HG03442 (cell line): ENCODE measurements at regions not wholly inside any gene's neighbourhood (a gene's known extent, or its start where the extent isn't known, plus 50 kb on each side); places are given as distances from the start of the nearest gene placed in this dataset.

Experiments used
- ATAC-seq: cut with Tn5 transposase; IDR thresholded peaks from one replicate; pipeline ENCODE4 v1.9.1; 2021; ENCODE audit warnings: mild to moderate bottlenecking, moderate library complexity; ENCODE audit not compliant: unreplicated experiment

DNA sequence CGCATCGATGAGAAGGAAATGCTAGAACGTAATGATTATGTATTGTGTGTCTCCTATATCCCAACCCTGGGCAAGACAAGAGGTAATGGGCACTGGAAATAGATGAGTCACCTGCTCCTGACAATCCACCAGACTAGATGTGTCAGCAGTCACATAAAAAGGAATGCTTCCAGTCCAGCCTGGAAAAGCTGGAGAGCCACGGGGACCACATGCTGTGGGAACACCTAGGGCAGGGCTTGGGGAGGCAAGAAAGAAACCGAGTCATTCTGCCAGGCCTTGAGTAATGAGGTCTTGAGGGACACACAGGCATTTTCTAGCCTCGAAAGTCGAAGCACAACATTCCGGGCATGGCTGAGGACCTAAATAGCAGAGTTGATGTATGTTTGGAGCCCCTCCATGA is 716.7 kb upstream of the TMEM132C start:
- ATAC-seq = no peak

DNA sequence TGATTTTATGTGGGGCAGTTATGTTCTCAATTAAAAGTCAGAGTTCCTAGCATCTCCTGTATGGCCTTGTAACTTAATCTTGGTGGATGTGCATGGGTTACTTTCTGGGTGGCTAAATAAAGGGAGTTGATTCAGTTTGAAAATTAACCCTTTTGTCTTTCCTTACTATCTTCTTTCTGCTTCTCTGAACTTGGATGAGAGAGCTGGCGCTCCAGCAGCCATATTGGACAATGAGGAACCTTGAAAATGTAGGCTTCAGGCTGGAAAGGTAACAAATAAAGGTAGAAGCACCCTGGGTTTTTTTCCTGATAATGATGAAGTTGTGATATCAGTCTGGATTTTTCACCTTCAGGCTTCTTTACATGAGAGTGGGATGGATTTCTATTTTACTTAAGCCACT is 714.1 kb upstream of the TMEM132C start:
- no peak for ATAC-seq

DNA sequence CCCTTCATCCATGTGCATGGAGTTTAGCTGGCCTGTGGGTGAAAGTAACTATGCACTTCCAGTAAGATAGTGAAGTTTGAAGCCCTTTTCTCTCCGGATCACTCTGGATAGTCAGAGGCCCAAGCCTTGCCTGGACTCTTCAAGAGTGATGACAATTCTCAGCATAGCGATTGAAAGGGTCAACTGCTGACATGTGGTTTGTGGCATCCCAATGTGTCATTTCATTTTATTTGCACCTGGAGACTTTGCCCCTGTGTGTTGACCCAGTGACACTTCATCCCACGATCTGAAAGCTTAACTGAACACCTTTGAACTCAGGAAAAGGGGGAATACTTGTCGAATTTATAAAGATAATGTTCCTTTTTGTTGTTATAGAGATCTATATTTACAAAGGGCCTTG is 711.9 kb upstream of the TMEM132C start:
- no peak for ATAC-seq

GRCh38 chr12:127556231-127556886 is 710.6 kb upstream of the TMEM132C start:
- no peak for ATAC-seq

GRCh38 chr12:127558361-127558760 is 708.6 kb upstream of the TMEM132C start:
- ATAC-seq = no peak

DNA sequence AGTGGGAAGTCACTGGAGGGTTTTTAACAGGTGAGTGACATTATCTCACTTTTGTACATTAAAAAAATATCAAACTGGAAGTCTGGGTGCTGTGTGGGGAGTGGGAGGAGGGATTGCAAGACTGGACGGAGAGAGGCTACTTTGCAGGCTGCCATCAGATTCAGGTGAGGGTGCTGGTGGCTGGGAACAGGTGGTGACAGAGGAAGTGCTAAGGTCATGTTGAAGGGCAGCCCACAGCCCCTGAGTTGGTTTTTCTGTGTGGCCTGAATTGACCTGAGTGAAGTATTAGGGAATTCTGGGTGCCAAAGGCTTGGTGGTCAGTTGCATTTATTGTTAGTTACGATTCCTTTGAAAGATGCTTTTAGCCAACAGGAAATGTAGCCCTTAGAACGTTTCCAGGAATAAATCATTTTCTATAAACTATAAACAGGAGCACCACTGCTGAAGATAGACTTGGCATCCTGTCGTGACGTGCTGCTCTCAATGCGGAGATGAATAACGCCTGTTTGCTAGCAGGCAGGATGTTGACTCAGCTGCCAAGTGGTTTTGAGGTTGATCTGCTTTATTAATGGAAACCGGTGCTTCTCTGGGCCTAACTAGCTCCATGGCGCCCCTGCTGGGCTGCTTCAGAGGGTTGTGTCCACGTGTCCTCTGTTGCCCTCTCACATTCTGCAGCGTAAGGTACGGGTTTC is 707.5 kb upstream of the TMEM132C start:
- peak; percentile 66 for ATAC-seq

DNA sequence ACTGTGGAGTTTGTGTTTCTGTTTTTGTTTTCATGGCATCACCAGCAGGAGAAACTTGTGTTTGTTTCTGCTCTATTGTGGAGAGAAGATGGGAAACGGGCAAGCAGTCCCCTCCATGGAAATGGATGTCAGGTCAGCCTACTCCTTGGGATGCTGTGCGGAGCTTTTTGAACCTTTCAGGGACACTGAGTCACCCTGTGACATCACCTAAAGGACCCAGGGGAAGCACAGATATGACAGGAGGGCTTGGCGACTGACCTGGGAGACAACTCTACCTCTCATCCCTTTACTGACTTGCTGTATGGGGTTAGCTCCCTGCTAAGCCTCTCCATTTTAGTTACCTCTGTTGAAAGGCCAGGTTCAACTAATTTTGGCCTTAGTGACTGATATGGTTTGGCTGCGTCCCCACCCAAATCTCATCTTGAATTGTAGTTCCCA is 706.9 kb upstream of the TMEM132C start:
- no peak for ATAC-seq

GRCh38 chr12:127562816-127563215 is 704.2 kb upstream of the TMEM132C start:
- ATAC-seq = no peak

DNA sequence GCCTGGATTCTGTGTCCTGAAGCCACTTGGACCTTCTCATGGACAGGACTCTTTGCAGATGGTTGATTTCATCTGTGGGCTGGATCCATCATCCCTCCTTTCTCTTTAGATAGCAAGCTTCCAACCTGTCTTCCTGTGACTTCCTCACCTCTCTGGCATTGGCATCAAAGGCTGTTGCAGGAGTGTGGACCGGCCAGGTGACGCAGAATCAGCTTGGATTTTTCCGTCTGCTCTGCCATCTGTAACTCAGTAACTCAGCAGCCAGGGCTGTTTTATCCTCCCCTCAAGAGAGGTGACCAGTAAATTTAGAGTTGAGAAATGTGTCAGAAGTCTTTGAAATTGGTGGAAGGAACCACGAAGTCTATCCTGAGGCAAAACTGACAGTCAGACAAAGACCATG is 701.7 kb upstream of the TMEM132C start:
- no peak for ATAC-seq

DNA sequence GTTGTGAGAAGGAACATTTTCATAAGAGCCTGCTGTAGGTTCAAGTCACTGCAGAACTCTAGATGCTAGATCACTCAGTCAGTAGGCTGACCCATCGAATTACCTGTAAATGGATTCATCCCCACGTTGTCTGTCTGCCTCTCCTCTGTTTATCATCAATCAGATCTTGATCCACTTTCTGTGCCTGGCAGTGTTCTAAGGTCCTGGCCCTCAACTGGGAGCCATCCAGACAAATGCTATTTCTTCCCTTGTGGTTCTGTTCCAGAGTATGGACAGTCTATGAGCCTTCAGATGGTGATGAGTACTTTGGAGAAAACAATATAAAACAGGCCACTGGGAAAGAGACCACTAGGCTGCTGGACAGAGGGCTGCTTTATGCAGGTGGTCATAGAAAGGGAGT is 699.4 kb upstream of the TMEM132C start:
- ATAC-seq = no peak

GRCh38 chr12:127570387-127570786 is 696.6 kb upstream of the TMEM132C start:
- no peak for ATAC-seq

DNA sequence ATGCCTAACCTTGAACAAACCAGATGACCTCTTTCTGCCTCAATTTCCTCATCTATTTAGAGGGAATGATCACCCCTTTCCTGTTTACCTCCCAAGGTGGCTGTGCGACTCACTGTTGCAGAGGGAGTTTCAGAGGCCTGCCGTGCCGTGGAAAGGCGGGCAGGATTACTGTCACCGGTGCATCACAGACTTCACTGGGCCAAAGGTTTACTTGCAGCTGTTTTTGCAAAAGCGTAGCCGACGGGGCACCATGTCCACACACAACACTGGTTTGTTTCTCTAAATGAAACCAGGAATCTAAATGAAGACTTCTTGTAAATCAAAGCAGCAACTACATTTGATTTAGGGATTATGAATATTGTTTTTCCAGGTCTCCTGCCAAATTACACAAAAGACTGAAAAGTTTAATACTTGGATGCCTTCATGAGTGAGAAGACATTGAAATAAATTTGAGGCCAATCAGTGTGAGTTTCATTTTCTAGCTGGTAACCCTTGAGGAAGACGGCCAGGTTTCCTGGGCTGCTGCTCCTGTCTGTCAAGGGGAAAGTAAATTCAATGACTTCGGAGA is 696.1 kb upstream of the TMEM132C start:
- ATAC-seq = no peak

DNA sequence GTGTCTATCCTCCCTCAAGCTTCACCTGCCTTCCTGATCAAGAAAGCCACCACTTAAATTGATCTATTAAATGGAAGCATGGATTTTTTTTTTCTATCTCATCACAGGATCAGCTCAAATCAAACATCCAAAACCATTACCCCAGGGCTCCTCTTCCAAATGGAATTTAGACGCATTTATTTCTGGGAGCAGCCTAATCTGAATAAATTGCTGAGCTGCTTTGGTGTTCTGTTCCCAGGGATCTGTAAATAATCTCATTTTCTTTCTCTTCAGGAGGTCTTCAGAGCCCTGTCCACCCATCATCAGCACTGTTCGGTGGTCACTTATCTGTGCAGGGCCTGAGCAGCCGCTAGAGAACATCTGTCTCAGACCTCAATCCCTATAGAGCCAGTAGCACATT is 695.4 kb upstream of the TMEM132C start:
- no peak for ATAC-seq

DNA sequence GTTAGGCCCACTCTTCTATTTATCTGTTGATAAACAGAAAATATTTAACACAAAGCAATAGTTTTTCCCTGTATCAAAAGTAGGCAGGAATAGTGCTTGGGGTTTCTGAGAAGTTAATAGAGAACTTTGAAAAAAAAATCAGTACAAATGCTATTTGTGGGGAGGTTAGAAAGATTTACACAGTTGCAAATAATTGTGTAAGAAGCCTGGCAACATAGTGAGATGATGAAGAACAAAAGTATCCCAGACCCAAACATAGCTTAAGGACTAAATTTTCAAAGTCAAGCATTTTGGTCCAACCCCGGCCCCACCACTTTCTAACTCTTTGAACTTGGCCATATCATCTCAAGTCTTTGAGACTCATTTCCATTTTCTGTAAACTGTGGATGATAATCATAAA is 687.5 kb upstream of the TMEM132C start:
- no peak for ATAC-seq

DNA sequence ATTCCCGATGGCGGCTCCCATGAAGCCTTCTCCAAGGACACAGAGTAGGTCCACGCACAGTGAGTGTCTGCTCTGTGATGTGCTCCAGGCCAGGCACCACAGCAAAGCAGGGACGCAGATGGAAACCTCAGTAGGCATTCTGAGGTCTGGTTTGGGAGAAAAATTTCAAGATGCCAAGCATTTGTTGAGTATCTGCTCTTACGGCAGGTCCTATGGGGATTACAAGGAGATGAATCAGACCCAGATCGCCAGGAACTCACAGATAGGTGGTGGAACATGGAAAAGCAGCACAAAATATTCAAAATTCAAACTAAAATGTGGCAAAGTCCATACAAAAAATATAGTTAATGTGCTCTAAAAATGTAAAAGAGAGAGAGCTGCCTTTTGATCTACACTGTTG is 684.9 kb upstream of the TMEM132C start:
- ATAC-seq = no peak

- ATAC-seq = no peak
Measured at GRCh38 chr12:127583041-127583440, 683.9 kb upstream of the TMEM132C start.

- no peak for ATAC-seq
Measured at GRCh38 chr12:127588249-127588648, 678.7 kb upstream of the TMEM132C start.

GRCh38 chr12:127589541-127589940 is 677.4 kb upstream of the TMEM132C start:
- ATAC-seq = no peak

- ATAC-seq = no peak
Measured at GRCh38 chr12:127590868-127591267, 676.1 kb upstream of the TMEM132C start.

- no peak for ATAC-seq
Measured at GRCh38 chr12:127592245-127592644, 674.7 kb upstream of the TMEM132C start.

- no peak for ATAC-seq
Measured at GRCh38 chr12:127594351-127594970, 672.5 kb upstream of the TMEM132C start.

- no peak for ATAC-seq
Measured at GRCh38 chr12:127595506-127595905, 671.5 kb upstream of the TMEM132C start.
